Upper lobe of left lung (tissue), 6 donors: ENCODE measurements at regions not wholly inside any gene's neighbourhood (a gene's known extent, or its start where the extent isn't known, plus 50 kb on each side); places are given as distances from the start of the nearest gene placed in this dataset.

Experiments
- ATAC-seq, 2 donors: fragments of 200-7000 bp; cut with Tn5 transposase; one replicate each; pipeline ENCODE4 v1.9.1; 2022; ENCODE audit warnings: mild to moderate bottlenecking in 2 of 2, moderate library complexity in 2 of 2; ENCODE audit not compliant: low FRiP score in 2 of 2
- DNase-seq, 2 donors: peaks; one replicate each; pipeline ENCODE4 v3.0.0-alpha.2; 2019 to 2020
- H3K27ac ChIP-seq, 4 donors: fragments of 200-600 bp; sonication (generic); one replicate each; pipeline ENCODE4 v1.5.1; 2016 to 2019
- H3K27me3 ChIP-seq, 4 donors: fragments of 200-600 bp; sonication (generic); one replicate each; pipeline ENCODE4 v1.5.1; 2017 to 2019
- H3K36me3 ChIP-seq, 4 donors: fragments of 200-600 bp; sonication (generic); one replicate each; pipeline ENCODE4 v1.5.1; 2016 to 2019
- H3K4me1 ChIP-seq, 4 donors: fragments of 200-600 bp; sonication (generic); one replicate each; pipeline ENCODE4 v1.5.1; 2018 to 2019
- H3K4me3 ChIP-seq, 4 donors: fragments of 200-600 bp; sonication (generic); one replicate each; pipeline ENCODE4 v1.5.1; 2017 to 2019; ENCODE audit warnings: mild to moderate bottlenecking in 2 of 4, moderate library complexity in 1 of 4
- H3K9me3 ChIP-seq, 4 donors: fragments of 200-600 bp; sonication (generic); one replicate each; pipeline ENCODE4 v1.5.1; 2018 to 2019
- EP300 ChIP-seq, 4 donors: sonication (generic); formaldehyde crosslinking; IDR thresholded peaks; one replicate each; pipeline ENCODE4 v1.5.1; 2017; ENCODE audit warnings: antibody characterized with exemption in 4 of 4, control low read depth in 2 of 4
- POLR2A ChIP-seq, 4 donors: fragments of 450-650 bp; IDR thresholded peaks; one replicate each; pipeline ENCODE4 v1.5.1; 2016 to 2017; ENCODE audit warnings: antibody characterized with exemption in 4 of 4, mild to moderate bottlenecking in 2 of 4
- POLR2AphosphoS5 ChIP-seq, 2 donors: sonication (generic); formaldehyde crosslinking; IDR thresholded peaks; one replicate each; pipeline ENCODE4 v1.5.1; 2017; ENCODE audit warnings: antibody characterized with exemption in 2 of 2
- WGBS, 2 donors: methylation state at CpG; one replicate each; pipeline ENCODE4 v1.1.5; 2017 to 2018; 5-methylcytosine and 5-hydroxymethylcytosine counted together
- TF ChIP-seq, protein P1 (sequence below), 6 experiments: fragments of 450-650 bp in 4 of 6; fragments of 200-600 bp in 2 of 6; sonication (generic) in 2 of 6; IDR thresholded peaks; one replicate each; pipeline ENCODE4 v1.5.1; 2016 to 2019; ENCODE audit warnings: antibody characterized with exemption in 6 of 6
- donor health status: DM: no; HTN: no; CAD: no; lungs with moderate emphysema.
- donor health status: DM: no; HTN: yes; CAD: no; lungs with severe emphysema.

DNA sequence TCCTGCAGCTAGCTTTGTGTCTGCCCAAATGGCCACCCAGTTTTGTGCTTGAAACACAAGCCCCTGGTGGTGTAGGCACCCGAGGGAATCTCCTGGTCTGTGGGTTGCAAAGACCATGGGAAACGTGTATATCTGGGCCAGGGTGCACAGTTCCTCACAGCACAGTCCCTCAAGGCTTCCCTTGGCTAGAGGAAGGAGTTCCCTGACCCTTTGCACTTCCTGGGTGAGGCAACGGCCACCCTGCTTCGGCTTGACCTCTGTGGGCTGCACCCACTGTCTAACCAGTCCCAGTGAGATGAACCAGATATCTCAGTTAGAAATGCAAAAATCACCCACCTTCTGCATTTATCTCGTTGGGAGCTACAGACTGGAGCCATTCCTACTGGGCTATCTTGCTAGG is 865.0 kb upstream of the ACO1 start:
- no peaks in the 10 kb centered on the region for H3K4me1 ChIP-seq
- no peak for TF ChIP-seq EP300 (IDR thresholded peaks at IDR 0.05)
- TF ChIP-seq, protein P1, sequence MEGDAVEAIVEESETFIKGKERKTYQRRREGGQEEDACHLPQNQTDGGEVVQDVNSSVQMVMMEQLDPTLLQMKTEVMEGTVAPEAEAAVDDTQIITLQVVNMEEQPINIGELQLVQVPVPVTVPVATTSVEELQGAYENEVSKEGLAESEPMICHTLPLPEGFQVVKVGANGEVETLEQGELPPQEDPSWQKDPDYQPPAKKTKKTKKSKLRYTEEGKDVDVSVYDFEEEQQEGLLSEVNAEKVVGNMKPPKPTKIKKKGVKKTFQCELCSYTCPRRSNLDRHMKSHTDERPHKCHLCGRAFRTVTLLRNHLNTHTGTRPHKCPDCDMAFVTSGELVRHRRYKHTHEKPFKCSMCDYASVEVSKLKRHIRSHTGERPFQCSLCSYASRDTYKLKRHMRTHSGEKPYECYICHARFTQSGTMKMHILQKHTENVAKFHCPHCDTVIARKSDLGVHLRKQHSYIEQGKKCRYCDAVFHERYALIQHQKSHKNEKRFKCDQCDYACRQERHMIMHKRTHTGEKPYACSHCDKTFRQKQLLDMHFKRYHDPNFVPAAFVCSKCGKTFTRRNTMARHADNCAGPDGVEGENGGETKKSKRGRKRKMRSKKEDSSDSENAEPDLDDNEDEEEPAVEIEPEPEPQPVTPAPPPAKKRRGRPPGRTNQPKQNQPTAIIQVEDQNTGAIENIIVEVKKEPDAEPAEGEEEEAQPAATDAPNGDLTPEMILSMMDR (IDR thresholded peaks at IDR 0.05), result no peak
- no peak for TF ChIP-seq POLR2AphosphoS5 (IDR thresholded peaks at IDR 0.05)
- TF ChIP-seq POLR2A (IDR thresholded peaks at IDR 0.05), result no peak
- WGBS, 2 donors, result 81 to 84% methylated on average over 5 of the region's 5 CpGs
- no peak overlapping the region for H3K27ac ChIP-seq
- DNase-seq (no peak), ATAC-seq (no peak)
- no peaks in the 10 kb centered on the region for H3K36me3 ChIP-seq
- no peak overlapping the region for H3K4me3 ChIP-seq
- no peaks in the 10 kb centered on the region for H3K9me3 ChIP-seq
- no peaks in the 10 kb centered on the region for H3K27me3 ChIP-seq

DNA sequence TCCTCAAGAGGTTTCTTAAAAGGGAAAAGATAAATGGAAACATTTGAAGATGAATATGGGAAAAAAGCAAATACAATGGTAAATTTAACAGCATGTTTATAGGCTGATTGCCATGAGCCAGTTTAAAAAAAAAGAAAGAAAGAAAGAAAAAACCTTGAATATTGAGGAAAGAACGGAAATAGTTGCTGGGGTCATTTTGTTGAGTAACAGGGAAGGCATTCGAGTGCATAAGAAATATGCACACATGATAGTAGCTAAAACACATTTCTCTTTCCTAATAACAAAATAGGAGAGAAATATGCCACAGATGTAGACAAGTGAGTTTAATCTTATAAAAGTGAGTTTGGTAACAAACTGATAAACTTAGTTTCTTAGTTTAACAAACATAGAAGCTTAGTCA is 864.6 kb upstream of the ACO1 start:
- Histone ChIP-seq H3K27me3 (no peaks in the 10 kb centered on the region), H3K27ac (no peak overlapping the region), H3K4me1 (no peaks in the 10 kb centered on the region), H3K36me3 (no peaks in the 10 kb centered on the region), H3K9me3 (no peaks in the 10 kb centered on the region), H3K4me3 (no peak overlapping the region)
- ATAC-seq, result no peak
- no peak for DNase-seq
- TF ChIP-seq POLR2AphosphoS5 (IDR thresholded peaks at IDR 0.05) (no peak), EP300 (IDR thresholded peaks at IDR 0.05) (no peak), POLR2A (IDR thresholded peaks at IDR 0.05) (no peak)
- TF ChIP-seq, protein P1 (IDR thresholded peaks at IDR 0.05), result no peak
- WGBS, 2 donors, result 82 to 89% methylated on average over 2 of the region's 2 CpGs

DNA sequence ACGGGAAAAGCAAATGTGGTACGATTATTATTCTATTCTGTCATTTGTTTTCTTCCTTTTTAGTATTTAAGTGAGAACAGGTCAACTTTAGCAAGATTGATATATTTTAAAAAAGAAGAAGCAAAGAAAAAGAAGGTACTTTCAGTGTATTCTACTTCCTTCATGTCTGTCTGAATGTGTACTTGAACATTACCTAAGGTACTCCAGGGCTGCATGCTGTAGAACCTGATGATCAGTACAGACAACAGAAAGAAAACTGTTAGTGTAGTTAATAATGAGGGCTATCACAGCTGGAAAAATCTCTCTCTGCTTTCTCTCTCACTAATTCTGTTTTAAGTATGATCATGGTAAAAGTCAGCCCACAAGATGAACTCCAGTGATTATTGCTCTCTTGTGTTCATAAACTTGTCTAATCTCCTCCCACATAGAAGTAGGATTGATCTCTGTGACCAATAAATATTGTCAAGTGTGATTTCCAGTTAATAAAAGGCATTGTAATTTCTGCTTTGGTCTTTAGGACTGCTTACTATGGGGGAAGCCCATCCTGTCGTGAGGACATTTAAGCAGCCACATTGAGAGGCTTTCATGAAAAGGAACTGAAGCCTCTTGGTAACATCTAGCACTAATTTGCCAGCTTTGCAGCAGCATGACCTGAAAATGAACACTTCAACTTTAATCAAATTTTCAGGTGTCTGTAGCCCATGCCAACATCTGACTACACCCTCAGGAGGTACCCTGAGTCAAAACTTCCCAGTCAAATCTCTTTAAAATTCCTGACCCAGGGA is 864.0 kb upstream of the ACO1 start:
- Histone ChIP-seq H3K4me3 (no peak overlapping the region), H3K4me1 (no peaks in the 10 kb centered on the region), H3K36me3 (no peaks in the 10 kb centered on the region), H3K9me3 (no peaks in the 10 kb centered on the region), H3K27me3 (no peaks in the 10 kb centered on the region), H3K27ac (no peak overlapping the region)
- no peak for ATAC-seq
- DNase-seq, result no peak
- WGBS, 2 donors, result 82 to 84% methylated on average over 3 of the region's 3 CpGs
- no peak for TF ChIP-seq EP300 (IDR thresholded peaks at IDR 0.05)
- TF ChIP-seq, protein P1 (IDR thresholded peaks at IDR 0.05), result no peak
- TF ChIP-seq POLR2AphosphoS5 (IDR thresholded peaks at IDR 0.05), result no peak
- no peak for TF ChIP-seq POLR2A (IDR thresholded peaks at IDR 0.05)

DNA sequence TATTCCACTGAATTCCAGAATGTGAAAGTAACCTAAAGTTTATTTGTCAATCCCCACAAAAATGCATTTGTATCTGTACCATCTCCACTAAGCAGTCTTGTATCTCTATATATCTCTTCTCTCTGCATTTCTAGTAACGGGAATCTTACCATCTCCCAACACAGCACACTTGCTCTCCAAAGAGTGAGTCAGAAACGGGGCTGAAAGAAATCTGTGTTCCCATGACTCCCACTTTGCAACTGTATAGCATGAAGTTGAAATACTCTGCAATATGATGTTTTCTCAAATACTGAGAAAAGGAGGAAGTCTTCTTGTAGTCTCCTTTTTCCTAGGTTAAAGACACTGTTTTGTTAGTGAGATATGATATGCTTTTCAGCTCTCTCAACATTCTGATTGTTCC is 848.8 kb upstream of the ACO1 start:
- H3K4me3 ChIP-seq, result no peak overlapping the region

More for the DNA sequence above, 848.8 kb upstream of the ACO1 start:
- Histone ChIP-seq H3K36me3 (no peaks in the 10 kb centered on the region), H3K27ac (no peak overlapping the region), H3K27me3 (no peaks in the 10 kb centered on the region), H3K9me3 (no peaks in the 10 kb centered on the region), H3K4me1 (no peaks in the 10 kb centered on the region)
- TF ChIP-seq POLR2AphosphoS5 (IDR thresholded peaks at IDR 0.05), result no peak
- no peak for TF ChIP-seq POLR2A (IDR thresholded peaks at IDR 0.05)
- no peak for TF ChIP-seq EP300 (IDR thresholded peaks at IDR 0.05)
- TF ChIP-seq, protein P1 (IDR thresholded peaks at IDR 0.05), result no peak
- WGBS, 2 donors, result 83 to 84% methylated on average over 2 of the region's 2 CpGs
- no peak for DNase-seq
- no peak for ATAC-seq
